OCI-LY1 (cell line): ENCODE measurements at regions not wholly inside any gene's neighbourhood (a gene's known extent, or its start where the extent isn't known, plus 50 kb on each side); places are given as distances from the start of the nearest gene placed in this dataset.

Experiments
- H2AFZ ChIP-seq: fragments of 200-600 bp; sonication (generic), shearing (Covaris generic); 2 replicates; pipeline ENCODE4 v1.6.0; 2014; ENCODE audit warnings: antibody characterized with exemption, mild to moderate bottlenecking, low read length
- H3F3A ChIP-seq: fragments of 200-600 bp; sonication (generic), shearing (Covaris generic); 2 replicates; pipeline ENCODE4 v1.6.0; 2014; ENCODE audit warnings: mild to moderate bottlenecking, antibody characterized with exemption, low read length, moderate library complexity; ENCODE audit not compliant: insufficient read depth
- H3K27ac ChIP-seq: fragments of 200-600 bp; sonication (generic); 2 replicates; pipeline ENCODE4 v1.5.1; 2014; ENCODE audit warnings: low read length, mixed run types, mild to moderate bottlenecking, low read depth; ENCODE audit not compliant: poor library complexity, severe bottlenecking
- H3K27me3 ChIP-seq: fragments of 200-600 bp; sonication (generic); 2 replicates; pipeline ENCODE4 v1.6.0; 2014; ENCODE audit warnings: antibody characterized with exemption, mild to moderate bottlenecking, low read length, moderate library complexity; ENCODE audit not compliant: insufficient read depth
- H3K36me3 ChIP-seq: fragments of 200-600 bp; sonication (generic); 2 replicates; pipeline ENCODE4 v1.6.1; 2014; ENCODE audit warnings: mild to moderate bottlenecking, antibody characterized with exemption, low read length, moderate library complexity, mixed read lengths; ENCODE audit not compliant: insufficient read depth
- H3K4me1 ChIP-seq: fragments of 200-600 bp; sonication (generic); 2 replicates; pipeline ENCODE4 v1.5.1; 2014; ENCODE audit warnings: mild to moderate bottlenecking, low read length, moderate library complexity; ENCODE audit not compliant: insufficient read depth, severe bottlenecking
- H3K4me2 ChIP-seq: fragments of 200-600 bp; sonication (generic), shearing (Covaris generic); 2 replicates; pipeline ENCODE4 v1.6.1; 2014; ENCODE audit warnings: low read length
- H3K4me3 ChIP-seq: fragments of 200-600 bp; sonication (generic); 2 replicates; pipeline ENCODE4 v1.5.1; 2014; ENCODE audit warnings: low read length, low read depth, mild to moderate bottlenecking, mixed read lengths; ENCODE audit not compliant: poor library complexity, severe bottlenecking
- H3K79me2 ChIP-seq: fragments of 200-600 bp; shearing (Covaris generic); 2 replicates; pipeline ENCODE4 v1.6.1; 2016; ENCODE audit warnings: mixed run types, low read length, mixed read lengths; ENCODE audit not compliant: insufficient read depth
- H3K9ac ChIP-seq: fragments of 200-600 bp; sonication (generic), shearing (Covaris generic); 2 replicates; pipeline ENCODE4 v1.6.1; 2014; ENCODE audit warnings: mild to moderate bottlenecking, low read length, mixed read lengths
- H3K9me2 ChIP-seq: fragments of 200-600 bp; sonication (generic), shearing (Covaris generic); 2 replicates; pipeline ENCODE4 v1.6.1; 2014; ENCODE audit warnings: low read depth, mild to moderate bottlenecking, low read length, mixed read lengths
- H3K9me3 ChIP-seq: fragments of 200-600 bp; shearing (Covaris generic); 2 replicates; pipeline ENCODE4 v1.6.1; 2014; ENCODE audit warnings: low read length, mixed read lengths
- H4K20me1 ChIP-seq: fragments of 200-600 bp; sonication (generic), shearing (Covaris generic); 2 replicates; pipeline ENCODE4 v1.6.0; 2016; ENCODE audit warnings: mild to moderate bottlenecking, low read length; ENCODE audit not compliant: insufficient read depth
- EZH2 ChIP-seq: fragments of 200-600 bp; sonication (generic), shearing (Covaris generic); IDR thresholded peaks from 2 replicates; pipeline ENCODE4 v1.8.0; 2017; ENCODE audit warnings: borderline replicate concordance, mixed run types, mild to moderate bottlenecking, antibody characterized with exemption, low read length, moderate library complexity, mixed read lengths
- TF ChIP-seq, protein P1 (sequence below): fragments of 200-600 bp; sonication (generic), shearing (Covaris generic); IDR thresholded peaks from 2 replicates; pipeline ENCODE4 v1.5.1; 2017; ENCODE audit warnings: mild to moderate bottlenecking, antibody characterized with exemption, low read length, moderate library complexity, mixed read lengths

DNA sequence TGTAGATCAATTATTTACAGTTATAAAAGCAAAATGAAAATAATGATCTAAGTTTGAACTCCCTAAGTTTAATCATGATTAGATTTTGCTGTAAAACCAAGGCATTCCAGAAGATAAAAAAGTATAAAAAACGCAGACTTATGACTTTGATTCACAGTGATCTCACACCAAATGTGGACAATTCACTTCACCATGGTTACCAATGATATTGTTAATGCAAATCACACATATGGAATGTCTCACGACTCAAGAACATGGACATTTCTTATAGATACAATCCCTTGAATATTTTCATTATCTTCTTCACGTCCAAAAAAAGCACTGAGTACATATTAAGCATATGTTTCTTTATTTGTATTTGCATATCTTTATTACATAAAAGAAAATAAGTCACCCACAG lies 1054.2 kb downstream of the NAALADL2 start:
- Histone ChIP-seq H3K27me3 (no peaks in the 10 kb centered on the region), H3K36me3 (no peaks in the 10 kb centered on the region), H3K79me2 (no peaks in the 10 kb centered on the region), H3F3A (no peaks in the 10 kb centered on the region), H2AFZ (no peak overlapping the region), H4K20me1 (no peaks in the 10 kb centered on the region), H3K4me2 (no peak overlapping the region), H3K4me1 (no peaks in the 10 kb centered on the region), H3K9me3 (no peaks in the 10 kb centered on the region; the same call in 1 of the 2 replicates), H3K27ac (no peak overlapping the region), H3K4me3 (no peak overlapping the region), H3K9ac (no peak overlapping the region), H3K9me2 (no peaks in the 10 kb centered on the region)
- TF ChIP-seq, protein P1, sequence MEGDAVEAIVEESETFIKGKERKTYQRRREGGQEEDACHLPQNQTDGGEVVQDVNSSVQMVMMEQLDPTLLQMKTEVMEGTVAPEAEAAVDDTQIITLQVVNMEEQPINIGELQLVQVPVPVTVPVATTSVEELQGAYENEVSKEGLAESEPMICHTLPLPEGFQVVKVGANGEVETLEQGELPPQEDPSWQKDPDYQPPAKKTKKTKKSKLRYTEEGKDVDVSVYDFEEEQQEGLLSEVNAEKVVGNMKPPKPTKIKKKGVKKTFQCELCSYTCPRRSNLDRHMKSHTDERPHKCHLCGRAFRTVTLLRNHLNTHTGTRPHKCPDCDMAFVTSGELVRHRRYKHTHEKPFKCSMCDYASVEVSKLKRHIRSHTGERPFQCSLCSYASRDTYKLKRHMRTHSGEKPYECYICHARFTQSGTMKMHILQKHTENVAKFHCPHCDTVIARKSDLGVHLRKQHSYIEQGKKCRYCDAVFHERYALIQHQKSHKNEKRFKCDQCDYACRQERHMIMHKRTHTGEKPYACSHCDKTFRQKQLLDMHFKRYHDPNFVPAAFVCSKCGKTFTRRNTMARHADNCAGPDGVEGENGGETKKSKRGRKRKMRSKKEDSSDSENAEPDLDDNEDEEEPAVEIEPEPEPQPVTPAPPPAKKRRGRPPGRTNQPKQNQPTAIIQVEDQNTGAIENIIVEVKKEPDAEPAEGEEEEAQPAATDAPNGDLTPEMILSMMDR: no peak
- TF ChIP-seq EZH2: no peak

DNA sequence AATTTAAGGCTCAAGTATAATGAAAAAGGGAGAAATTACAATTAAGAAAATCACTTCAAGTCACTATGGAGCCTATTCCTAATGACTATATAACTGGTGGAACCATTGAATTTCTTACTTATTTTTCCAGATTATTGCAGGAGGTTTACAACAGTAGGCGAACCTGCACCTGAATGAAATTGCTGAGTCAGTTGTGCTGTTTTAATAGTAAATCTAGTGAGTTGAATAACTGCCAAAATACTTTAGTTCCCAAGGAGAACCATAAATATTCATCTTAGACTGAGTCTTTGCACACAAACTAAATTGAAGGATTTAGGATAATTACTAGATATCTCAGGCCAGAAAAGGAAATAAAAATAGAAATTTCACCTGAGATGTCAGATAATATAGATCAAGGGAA lies 1052.8 kb downstream of the NAALADL2 start:
- Histone ChIP-seq H3K9me3 (no peaks in the 10 kb centered on the region), H3K9ac (no peak overlapping the region), H3K79me2 (no peaks in the 10 kb centered on the region), H3K27me3 (no peaks in the 10 kb centered on the region), H3K27ac (no peak overlapping the region), H3K4me1 (no peaks in the 10 kb centered on the region), H2AFZ (no peak overlapping the region), H3K4me3 (no peak overlapping the region), H3K4me2 (no peak overlapping the region), H3K36me3 (no peaks in the 10 kb centered on the region), H3F3A (no peaks in the 10 kb centered on the region), H3K9me2 (no peaks in the 10 kb centered on the region), H4K20me1 (no peaks in the 10 kb centered on the region)
- TF ChIP-seq, protein P1: no peak
- TF ChIP-seq EZH2: no peak

DNA sequence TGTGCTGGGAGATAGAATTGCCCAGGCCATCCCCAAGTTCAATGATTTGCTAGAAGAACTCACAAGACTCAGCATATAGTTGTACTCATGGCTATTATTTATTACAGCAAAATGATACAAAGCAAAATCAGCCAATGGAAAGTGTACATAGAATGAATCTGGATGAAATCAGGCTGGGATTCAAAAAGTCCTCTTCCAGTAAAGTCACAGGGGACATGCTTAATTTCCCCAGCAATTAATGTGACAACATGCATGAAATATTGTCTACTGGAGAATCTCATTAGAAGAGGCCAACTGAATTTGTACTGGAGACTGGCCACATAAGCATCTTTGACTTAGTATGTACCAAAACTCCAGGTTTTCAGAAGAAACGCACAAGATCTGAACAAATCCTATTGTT lies 1043.1 kb downstream of the NAALADL2 start:
- Histone ChIP-seq H3K9ac (no peak overlapping the region), H3K27ac (no peak overlapping the region), H3K4me2 (no peak overlapping the region), H3K9me2 (no peaks in the 10 kb centered on the region), H3F3A (no peaks in the 10 kb centered on the region), H3K4me3 (no peak overlapping the region), H2AFZ (no peak overlapping the region), H3K27me3 (no peaks in the 10 kb centered on the region), H3K36me3 (no peaks in the 10 kb centered on the region), H3K79me2 (no peaks in the 10 kb centered on the region), H3K9me3 (no peaks in the 10 kb centered on the region), H3K4me1 (no peaks in the 10 kb centered on the region), H4K20me1 (no peaks in the 10 kb centered on the region)
- no peak for TF ChIP-seq EZH2
- TF ChIP-seq, protein P1: no peak
